ENCODE measurements at regions not wholly inside any gene's neighbourhood (a gene's known extent, or its start where the extent isn't known, plus 50 kb on each side); places are given as distances from the start of the nearest gene placed in this dataset.

DNA sequence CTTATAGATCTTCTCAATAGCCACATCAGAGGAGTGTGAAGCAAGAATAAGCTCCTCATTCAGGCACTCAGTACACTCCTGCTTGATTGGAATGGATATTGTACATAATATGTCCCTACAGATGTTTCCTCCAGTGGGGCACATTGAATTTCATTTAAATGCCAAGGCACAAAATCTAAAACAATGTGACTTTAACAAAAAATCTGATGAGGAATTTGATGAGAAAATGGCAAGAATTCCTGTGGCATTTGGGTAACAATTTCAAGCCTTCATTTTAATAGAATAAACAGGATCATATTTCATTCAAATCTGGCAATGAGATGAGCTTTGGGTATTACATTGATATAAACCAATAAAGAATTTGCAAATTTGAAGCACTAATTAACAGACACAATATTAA, 307.7 kb upstream of the PKN2 start:
- DNase-seq (ENCODE audit: low read depth): no peak

DNA sequence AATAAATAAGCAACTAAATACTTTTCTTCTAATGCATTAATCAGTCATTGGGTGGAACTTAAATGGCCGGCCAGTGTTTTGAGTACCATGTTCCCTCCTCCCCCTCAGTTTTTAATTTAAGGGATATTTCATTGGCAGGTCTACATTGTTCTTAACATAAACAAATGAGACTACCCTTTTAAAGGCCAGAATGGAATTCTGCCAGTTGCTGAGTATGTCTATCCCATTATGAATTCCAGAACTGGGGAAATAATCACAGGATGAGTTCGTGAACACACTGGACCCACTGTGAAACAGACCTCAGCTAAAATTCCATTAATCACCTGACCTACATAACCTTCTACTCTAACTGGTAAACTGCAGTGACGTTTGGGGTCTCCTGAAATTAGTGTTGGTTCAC, 305.5 kb upstream of the PKN2 start:
- no peak for DNase-seq (ENCODE audit: low read depth)

DNA sequence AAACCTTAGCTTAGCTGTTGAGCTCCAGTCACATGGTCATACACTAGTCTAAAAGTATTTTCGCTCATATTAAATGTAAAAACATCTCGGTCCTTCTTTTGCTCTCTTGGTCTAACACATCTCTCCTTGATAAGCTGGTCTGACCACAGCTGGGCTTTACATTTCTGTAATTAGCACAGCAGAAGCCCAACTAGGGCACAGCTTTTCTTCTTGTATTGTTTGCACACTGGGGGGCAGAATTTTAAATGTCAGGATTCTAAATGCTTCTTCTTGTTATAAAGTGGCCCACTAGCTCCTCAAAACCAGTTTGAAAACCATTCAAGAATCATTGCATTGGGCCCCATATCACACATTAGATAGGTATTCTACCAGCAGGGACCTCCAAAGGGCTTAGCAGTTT, 289.1 kb upstream of the PKN2 start:
- no peak for DNase-seq (ENCODE audit: low read depth)

DNA sequence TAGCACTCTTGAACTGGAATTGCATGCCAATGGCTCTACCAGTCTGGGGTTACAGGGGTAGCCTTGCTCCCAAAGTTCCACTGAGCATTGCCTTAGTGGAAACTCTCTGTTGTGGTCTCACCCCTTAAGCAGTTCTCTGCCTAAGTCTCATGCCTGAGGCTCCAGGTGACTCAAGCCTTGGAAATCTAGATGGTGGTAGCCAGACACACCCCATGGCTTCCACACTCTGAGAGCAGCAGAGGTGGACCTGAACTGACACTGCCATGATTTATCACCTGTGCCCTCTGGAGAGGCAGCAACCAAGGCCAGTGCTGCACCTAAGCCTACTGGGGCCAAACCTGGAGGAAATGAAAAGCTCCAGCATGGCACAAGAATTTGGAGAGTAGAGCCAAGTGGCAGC, 285.7 kb upstream of the PKN2 start:
- DNase-seq (ENCODE audit: low read depth): no peak

DNA sequence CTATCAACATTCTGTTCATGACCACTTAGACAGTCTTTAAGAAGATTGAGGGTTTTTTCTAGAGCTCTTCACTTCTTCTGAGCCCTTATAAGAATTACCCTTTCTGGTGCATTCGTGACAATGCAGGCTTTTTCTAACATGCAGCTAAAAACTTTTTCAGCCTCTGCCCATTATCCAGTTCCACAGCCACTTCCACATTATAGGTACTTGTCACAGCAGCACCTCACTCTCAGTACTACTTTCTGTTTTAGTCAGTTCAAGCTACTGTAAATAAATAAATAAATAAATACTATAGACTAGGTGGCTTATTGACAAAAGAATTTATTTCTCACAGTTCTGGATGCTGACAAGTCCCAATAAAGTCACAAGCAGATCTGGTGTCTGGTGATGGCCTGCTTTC, 284.4 kb upstream of the PKN2 start:
- DNase-seq (ENCODE audit: low read depth): no peak

DNA sequence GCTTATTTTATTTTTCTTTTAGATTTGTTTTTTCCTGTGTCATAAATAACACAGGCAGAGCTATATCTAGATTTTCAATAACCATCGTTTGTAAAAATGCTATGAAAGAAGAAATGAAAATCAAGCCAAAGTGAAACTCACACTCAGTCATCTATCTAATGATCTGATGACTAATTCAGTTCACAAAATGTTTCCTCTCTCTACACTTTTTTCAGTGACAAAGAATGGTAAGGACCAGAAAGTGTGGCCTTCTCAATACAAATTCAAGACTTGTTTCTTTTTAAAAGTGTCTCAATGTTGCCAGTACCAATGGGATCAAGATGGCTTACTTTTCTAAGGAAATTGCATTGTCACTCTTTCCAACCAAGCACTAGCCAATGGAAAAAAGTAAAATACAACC, 282.8 kb upstream of the PKN2 start:
- DNase-seq (ENCODE audit: low read depth): no peak

DNA sequence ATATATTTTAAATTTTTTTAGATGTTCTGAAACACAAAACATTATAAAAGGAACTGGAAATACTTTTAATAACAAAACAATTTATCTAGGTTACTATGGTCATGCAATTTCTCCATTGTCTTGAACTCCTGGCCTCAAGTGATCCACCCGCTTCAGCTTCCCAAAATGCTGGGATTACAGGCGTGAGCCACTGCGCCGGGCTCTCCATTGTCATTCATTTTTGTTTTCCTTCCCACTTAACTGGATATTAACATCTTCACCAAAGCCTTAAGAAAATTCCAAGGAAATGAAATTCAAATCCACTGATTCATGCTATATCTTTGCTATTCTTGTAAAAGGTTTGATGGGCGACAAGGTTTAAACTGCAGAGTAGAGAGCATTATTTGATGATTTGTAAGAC, 279.5 kb upstream of the PKN2 start:
- DNase-seq (ENCODE audit: low read depth): no peak

DNA sequence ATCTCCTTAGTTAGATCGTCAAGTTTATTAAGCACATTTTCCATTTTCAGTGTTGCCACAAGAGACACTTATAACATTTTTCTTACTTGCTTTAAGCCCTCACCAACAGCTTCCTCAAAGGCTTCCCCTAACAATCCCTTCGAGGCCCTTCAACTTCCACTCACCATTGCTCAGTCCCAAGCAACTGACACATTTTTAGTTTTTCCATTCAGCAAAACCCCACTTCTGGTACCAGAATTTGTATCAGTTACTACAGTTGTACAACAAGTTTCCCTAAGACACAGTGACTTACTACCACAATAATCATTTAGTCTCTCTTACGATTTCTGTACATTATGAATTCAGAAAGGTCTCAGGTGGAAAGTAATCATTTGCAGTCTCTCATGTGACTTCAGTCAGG, 276.8 kb upstream of the PKN2 start:
- DNase-seq (ENCODE audit: low read depth): no peak

DNA sequence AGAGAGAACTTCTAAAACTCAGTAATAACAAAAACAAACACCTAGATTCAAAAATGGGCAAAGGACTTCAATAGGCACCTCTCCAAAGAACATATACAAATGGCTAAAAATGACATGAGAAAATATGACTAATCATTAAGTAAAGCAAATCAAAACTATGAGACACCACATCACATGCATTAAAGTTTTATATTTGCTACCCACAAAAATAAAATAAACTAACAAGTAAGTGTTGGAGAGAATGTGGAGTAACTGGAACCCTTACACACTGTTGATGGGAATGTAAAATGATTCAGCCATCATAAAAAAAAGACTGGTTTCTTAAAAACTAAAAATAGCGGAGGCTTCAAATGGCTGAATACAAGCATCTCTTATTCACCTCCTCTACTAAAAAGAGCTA, 262.1 kb upstream of the PKN2 start:
- no peak for DNase-seq (ENCODE audit: low read depth)

DNA sequence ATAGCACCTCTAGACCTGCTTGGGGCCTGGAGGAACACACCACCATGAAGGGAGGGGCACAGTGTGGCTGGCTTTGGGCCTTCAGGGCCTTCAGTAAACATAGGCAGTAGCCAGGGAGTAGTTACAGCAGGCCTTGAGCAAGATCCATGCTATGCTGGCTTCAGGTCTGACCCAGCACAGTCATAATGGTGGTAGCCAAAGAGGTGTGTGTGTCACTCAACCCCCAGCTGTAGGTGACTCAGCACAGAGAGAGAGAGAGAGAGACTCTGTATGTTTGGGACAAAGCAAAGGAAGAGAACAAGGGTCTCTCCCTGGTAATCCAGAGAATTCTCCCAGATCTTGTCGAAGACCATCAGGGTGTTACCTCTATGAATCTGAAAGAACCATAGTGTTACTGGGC, 250.5 kb upstream of the PKN2 start:
- no peak for DNase-seq (ENCODE audit: low read depth)

DNA sequence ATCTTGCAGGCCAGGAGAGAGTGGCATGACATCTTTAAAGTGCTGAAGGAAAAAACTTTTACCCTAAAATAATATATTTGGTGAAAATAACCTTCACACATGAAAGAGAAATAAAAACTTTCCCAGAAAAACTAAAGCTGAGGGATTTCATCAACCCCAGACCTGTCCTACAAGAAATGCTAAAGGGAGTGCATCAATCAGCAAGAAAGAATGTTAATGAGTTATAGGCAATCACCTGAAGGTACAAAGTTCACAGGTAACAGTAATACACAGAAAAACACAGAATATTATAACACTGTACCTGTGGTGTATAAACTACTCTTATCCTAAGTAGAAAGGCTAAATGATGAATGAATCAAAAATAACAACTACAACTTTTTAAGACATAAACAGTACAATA, 249.2 kb upstream of the PKN2 start:
- no peak for DNase-seq (ENCODE audit: low read depth)

DNA sequence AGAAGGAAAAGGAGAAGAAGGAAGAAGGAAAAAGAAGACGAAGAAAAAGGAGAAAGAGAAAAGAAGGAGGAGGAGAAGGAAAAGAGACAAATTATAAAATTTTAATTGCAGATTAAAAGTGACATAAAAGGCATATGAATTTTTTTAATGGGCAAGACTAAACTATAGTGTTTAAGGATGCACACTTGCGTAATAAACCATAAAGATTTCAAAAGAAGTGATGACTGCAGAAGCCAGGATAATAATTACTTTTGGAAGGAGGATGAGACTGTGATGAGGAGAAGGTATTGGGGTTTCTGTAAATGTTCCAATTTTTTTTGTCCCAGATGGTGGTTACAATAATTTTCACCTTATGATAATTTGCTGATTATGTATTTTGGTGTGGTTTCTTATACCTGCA, 243.1 kb upstream of the PKN2 start:
- no peak for DNase-seq (ENCODE audit: low read depth)

DNA sequence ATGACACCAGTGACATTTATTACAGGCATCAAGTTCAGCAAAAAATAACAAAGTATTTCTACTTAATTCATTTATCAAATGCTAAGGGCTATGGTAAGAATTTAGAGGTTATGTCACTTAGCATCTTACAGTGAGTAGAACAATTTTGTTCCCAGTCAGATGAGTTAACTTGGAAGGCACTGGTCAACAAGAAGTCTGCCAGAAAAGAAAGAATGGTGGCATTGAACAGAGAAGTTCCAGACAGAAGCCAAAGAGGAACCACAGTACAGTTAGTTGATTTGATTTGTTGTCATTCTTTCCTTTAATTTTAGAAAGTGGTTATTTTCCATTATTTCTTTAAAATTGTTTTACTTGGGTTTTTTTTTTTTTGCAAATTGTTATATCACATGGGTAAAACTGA, 232.2 kb upstream of the PKN2 start:
- DNase-seq (ENCODE audit: low read depth): no peak

DNA sequence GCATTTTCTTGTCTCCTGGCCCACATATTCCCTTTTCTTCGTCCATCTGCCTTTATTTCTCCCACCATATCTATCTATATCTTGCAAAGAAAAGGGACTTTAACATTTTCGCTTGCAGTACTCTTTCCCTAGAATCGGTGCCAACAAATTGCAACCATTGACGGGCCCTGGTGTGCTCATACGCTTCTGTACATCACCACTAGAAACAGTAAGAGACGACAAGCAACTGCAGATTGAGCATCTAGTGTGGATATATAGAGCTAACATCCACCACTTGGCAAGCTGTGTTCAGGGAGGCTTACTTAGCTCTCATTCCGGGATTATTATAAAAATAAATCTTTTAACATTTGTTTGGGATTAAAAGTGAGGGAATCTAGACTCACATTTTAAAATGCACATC, 230.8 kb upstream of the PKN2 start:
- DNase-seq (ENCODE audit: low read depth): no peak

DNA sequence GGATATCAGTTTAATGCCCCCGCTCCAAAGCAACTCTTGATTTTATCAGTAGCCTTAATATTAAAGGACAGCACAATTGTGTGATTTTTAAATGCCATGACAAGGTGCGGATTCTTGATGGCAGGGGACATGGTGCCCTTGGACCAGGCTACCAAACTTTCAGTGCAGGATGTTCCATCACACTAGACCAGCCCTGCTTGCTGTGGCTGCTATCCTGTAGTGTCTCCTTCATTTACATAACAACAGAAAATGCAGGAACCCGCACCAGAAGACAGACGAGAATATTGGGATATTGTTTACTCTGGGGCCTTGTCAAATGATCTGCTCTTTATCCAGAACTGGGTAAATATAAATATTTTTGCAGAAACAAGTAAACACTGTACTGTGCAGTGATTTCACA, 229.3 kb upstream of the PKN2 start:
- DNase-seq (ENCODE audit: low read depth): no peak

DNA sequence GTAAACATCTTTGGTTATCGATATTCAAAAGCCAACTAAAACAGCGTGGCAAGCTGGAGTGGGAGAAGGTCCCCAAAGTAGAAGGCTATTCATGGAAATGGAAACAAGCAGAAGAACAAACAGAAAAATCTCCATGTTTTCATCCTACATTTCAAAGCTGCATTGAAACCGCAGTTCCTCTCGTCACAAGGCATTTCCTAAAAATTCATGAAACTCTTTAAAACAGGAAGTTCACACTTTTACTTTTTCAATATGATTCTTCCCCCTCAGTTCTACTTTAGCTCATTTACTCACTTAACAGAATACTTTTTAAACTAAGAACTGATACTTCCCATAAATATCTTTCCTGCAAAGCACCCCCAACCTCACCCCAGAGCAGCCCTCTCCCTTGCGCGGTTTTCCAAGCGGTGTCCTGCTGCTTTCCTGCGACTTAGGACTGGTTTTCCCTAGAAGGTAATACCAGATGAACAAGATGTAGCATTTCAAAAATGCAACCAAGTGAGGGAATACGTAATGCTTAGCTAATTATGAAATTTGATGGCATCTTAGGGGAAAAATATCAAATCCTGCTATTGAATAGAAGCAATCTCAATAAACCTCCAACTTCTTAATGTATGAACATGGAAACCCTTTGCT, 228.3 kb upstream of the PKN2 start:
- no peak for DNase-seq (ENCODE audit: low read depth)

DNA sequence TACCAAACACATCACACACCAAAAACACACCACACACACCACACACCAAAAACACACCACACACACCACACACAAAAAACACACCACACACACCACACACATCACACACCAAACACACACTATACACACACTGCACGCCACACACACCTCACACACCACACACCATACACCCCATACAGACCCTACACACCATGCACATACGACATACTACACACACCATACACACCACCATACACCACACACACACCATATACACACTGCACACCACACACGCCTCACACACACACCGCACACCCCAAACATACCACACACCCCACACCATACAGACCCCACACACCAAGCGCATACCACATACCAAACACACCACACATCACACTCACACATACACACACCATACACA, 226.9 kb upstream of the PKN2 start:
- DNase-seq (ENCODE audit: low read depth): no peak

DNA sequence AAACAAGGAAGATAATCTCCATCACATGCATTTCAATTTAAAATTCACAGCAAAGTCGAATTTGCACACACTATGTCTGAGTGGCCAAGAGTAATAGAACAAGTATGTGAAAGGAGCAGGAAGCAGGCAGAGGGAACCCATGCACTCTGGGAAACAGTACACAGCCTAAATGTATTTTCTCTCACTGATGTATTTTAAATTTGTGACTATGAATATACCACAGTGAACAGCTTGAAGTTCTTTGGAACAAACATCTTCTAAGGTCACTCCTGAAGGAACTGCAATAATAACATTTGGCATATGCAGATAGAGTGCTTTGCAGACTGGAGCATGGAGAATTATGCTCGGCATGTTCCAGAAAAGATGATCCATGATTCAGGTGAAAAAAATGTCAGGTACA, 223.1 kb upstream of the PKN2 start:
- DNase-seq (ENCODE audit: low read depth): no peak

DNA sequence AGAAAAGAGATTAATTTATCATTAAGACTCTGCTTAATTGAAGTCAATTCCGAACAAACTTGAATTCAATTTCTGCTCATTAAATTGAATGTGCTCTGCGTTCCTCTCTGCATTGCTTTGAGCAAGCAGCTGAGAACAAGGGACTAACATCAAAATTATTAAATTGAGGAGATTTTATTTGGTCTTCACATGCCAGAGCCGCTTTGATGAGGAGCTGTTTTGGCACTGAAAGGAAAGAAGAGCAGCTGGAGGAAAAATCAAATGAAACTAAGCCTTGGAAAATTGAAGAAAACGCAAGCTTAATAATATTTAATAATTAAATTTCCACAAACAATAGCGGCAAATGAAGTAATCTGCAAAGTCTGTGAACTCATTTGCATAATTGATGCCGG, 222.0 kb upstream of the PKN2 start:
- no peak for DNase-seq (ENCODE audit: low read depth)

DNA sequence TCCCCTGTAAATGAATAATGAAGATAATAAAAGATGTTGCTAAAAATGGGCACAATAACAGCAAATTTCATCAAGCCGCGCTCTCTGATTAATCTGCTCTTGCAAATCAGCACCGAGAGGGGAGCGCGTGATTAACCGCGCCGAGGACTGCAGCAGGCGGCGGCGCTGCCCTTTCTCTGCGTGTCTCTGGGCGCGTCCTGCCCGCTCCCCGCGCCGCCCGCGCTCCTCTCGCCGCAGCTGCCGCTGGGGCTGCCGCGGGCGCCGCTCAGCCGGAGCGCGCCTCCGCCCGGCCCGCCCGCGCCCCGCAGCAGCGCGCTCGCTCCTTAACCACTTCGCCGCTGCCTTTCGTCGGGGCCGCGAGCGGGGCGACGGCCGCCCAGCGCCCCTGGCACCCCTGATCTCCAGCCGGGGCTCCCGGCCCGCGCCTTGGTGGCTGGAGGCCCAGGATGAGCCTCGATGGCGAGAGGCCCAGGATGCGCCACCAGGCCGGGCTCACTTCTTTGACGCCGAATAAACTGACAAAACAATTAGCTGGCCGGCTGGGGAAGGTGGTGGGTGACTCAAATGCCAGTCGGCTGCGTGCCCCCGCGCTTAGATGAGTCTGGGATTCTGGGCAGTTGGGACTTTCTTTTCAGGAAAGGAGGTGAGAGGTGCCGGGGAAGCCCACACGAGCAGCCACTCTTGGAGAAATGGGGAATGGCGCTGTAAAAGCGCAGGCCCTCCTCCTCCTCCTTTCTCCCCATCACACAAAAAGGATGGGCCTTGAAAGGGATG, 221.4 kb upstream of the PKN2 start:
- no peak for DNase-seq (ENCODE audit: low read depth)

DNA sequence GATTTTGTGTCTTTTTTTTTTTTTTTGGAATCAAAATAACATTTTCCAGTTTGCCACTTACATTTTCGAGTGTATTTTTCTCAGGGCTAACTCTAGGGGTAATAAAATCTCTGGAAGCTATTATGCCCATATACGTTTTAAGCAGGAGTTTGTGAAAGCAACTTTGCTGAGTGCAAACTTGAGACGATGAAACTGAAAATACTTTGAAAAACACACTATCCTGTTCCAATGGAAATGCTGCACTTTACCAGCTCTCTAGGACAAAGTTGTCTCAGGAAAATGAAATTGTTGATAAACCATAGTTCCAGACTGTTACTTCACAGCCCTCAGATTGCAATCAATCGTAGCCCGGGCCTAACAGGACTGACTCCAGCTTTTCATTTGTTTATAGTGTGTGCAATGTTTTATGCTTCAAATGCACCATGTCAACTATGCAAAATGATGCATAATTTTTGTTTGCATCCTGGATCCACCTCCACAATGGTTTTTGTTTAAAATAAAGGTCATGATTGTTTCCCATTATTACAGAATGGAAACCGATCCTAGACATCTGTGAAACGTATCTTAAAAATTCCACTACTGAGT, 220.6 kb upstream of the PKN2 start:
- DNase-seq (ENCODE audit: low read depth): no peak

DNA sequence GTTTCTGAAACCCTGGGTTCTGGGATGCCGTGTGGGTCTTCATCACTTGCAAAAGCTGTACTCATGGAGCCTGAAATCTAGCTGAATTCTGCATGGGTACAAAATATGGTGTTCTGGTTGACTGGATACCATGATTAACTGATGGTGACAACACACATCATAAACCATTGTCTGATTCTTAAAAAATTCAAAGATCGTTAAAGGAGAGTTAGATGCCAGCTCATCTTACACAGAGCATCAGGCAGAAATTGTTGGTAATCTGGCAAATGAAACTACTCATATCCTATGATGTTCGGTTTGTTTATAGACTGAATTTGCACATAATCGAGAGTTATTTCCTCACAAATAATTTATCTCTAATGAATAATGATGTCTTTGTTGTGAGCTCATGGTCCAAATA, 218.1 kb upstream of the PKN2 start:
- no peak for DNase-seq (ENCODE audit: low read depth)

DNA sequence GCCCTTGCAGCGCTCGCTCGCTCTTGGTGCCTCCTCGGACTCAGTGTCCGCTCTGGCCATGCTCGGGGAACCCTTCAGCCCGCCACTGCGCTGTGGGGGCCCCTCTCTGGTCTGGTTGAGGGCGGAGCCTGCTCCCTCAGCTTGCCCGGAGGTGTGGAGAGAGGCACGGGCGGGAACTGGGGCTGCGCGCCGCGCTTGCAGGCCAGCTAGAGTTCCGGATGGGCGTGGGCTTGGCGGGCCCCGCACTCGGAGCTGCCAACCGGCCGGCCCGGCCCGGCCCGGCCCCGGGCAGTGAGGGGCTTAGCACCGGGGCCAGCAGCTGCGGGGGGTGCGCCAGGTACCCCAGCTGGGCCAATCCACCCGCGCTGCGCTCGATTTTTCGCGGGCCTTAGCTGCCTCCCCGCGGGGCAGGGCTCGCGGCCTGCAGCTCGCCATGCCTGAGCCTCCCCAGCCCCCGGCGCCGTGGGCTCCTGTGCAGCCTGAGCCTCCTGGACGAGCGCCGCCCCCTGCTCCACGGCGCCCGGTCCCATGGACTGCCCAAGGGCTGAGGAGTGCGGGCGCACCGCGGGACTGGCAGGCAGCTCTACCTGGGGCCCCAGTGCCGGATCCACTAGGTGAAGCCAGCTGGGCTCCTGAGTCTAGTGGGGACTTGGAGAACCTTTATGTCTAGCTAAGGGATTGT, 217.0 kb upstream of the PKN2 start:
- DNase-seq (ENCODE audit: low read depth): no peak

All from activated T-helper 1 cell treated with Interleukin-2 at 50 U/mL for 16 hours (primary cell).